ENCODE measurements at regions not wholly inside any gene's neighbourhood (a gene's known extent, or its start where the extent isn't known, plus 50 kb on each side); places are given as distances from the start of the nearest gene placed in this dataset.

DNA sequence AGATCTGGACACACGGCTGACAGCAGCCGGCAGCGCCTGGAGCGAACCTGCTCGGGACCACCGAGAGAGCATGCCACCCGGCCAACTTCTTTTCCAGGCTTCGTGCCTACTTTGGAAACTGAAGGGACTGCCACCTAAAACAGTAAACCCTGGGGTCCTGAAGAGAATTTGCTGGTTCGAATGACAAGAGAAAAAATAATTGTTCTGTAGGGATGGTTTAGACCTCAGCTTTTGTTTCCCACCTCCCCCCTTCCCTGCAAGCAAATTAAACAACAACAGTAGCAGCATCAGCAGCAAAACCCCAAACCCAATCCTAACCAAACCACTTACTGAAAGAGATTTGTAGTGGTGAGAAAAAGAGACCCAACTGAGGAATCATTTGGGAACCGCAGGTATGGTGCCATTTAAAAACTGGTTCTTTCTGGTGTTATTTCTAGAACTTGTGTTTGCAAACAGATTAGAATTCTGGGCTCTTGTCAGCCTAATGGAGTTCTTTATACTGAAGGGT, 105.6 kb downstream of the LEPR start (continued):
- TF ChIP-seq NANOG (IDR thresholded peaks at IDR 0.05; ENCODE audit: borderline replicate concordance) (no peak), STAT1 (IDR thresholded peaks at IDR 0.05; ENCODE audit: unreplicated experiment) (no peak), EZH2 (IDR thresholded peaks at IDR 0.05; ENCODE audit: low read depth, unreplicated experiment) (no peak), ZNF331 (CRISPR knock-in tag; IDR thresholded peaks at IDR 0.05; ENCODE audit: low read depth) (no peak)
- TF ChIP-seq, protein P1, sequence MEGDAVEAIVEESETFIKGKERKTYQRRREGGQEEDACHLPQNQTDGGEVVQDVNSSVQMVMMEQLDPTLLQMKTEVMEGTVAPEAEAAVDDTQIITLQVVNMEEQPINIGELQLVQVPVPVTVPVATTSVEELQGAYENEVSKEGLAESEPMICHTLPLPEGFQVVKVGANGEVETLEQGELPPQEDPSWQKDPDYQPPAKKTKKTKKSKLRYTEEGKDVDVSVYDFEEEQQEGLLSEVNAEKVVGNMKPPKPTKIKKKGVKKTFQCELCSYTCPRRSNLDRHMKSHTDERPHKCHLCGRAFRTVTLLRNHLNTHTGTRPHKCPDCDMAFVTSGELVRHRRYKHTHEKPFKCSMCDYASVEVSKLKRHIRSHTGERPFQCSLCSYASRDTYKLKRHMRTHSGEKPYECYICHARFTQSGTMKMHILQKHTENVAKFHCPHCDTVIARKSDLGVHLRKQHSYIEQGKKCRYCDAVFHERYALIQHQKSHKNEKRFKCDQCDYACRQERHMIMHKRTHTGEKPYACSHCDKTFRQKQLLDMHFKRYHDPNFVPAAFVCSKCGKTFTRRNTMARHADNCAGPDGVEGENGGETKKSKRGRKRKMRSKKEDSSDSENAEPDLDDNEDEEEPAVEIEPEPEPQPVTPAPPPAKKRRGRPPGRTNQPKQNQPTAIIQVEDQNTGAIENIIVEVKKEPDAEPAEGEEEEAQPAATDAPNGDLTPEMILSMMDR (conservative IDR thresholded peaks at IDR 0.05; ENCODE audit: low read depth in 2 of 2) = no peak

- Histone ChIP-seq H3K9me2 (ENCODE audit: insufficient read depth) (no peaks in the 10 kb centered on the region; the same call in 1 of the 2 replicates), H3K79me2 (replicated peaks; ENCODE audit: insufficient read depth) (no peaks in the 10 kb centered on the region), H3K4me2 (no peak overlapping the region), H3K27ac (ENCODE audit: low read depth) (no peak overlapping the region), H4K20me1 (replicated peaks; ENCODE audit: insufficient read depth) (no peaks in the 10 kb centered on the region), H3K36me3 (ENCODE audit: insufficient read depth) (no peaks in the 10 kb centered on the region), H3K4me1 (ENCODE audit: insufficient read depth) (0 out of 2 replicates have a peak, but pooled peaks cover 7% of the 10 kb centered on the region), H3K27me3 (ENCODE audit: insufficient read depth) (peaks cover 44% of the 10 kb centered on the region), H3F3A (replicated peaks; ENCODE audit: low read depth) (no peaks in the 10 kb centered on the region; the same call in 1 of the 2 replicates), H2AFZ (no peak overlapping the region), H3K4me3 (no peak overlapping the region)
- Mint-ChIP-seq H3K27ac (no peak overlapping the region), H3K4me1 (peaks cover 4% of the 10 kb centered on the region; the same call in 2 of the 3 replicates), H3K9me3 (no peaks in the 10 kb centered on the region), H3K4me3 (no peak overlapping the region), H3K27me3 (ENCODE audit: insufficient read depth, low read depth, poor library complexity) (peaks cover 17% of the 10 kb centered on the region), H3K36me3 (ENCODE audit: low read depth) (no peaks in the 10 kb centered on the region)
- DNase-seq (ENCODE audit: low spot score) (no peak), ATAC-seq (no peak)
- TF ChIP-seq, protein P2, sequence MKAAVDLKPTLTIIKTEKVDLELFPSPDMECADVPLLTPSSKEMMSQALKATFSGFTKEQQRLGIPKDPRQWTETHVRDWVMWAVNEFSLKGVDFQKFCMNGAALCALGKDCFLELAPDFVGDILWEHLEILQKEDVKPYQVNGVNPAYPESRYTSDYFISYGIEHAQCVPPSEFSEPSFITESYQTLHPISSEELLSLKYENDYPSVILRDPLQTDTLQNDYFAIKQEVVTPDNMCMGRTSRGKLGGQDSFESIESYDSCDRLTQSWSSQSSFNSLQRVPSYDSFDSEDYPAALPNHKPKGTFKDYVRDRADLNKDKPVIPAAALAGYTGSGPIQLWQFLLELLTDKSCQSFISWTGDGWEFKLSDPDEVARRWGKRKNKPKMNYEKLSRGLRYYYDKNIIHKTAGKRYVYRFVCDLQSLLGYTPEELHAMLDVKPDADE (IDR thresholded peaks at IDR 0.05) = no peak
- TF ChIP-seq, protein P1 (conservative IDR thresholded peaks at IDR 0.05; ENCODE audit: low read depth in 2 of 2) = no peak
- TF ChIP-seq STAT1 (IDR thresholded peaks at IDR 0.05; ENCODE audit: unreplicated experiment) = no peak
- no peak for TF ChIP-seq EZH2phosphoT487 (IDR thresholded peaks at IDR 0.05; ENCODE audit: unreplicated experiment)
- TF ChIP-seq POLR2AphosphoS5 (IDR thresholded peaks at IDR 0.05; ENCODE audit: low read depth) = no peak
These were observed 106.7 kb downstream of the LEPR start for GRCh38 chr1:65527190-65527589.
